PC-3 (cell line): ENCODE measurements at regions not wholly inside any gene's neighbourhood (a gene's known extent, or its start where the extent isn't known, plus 50 kb on each side); places are given as distances from the start of the nearest gene placed in this dataset.

Experiments used
- ATAC-seq: fragments of 200-7000 bp; cut with Tn5 transposase; 2 replicates; pipeline ENCODE4 v1.9.1; 2020; ENCODE audit warnings: mild to moderate bottlenecking, moderate library complexity
- BruUV-seq: library from RNA; stranded (reverse); fragments of 400-500 nt; replicated peaks from 2 replicates; lab custom pipeline; 2021; lab: Mats Ljungman, UMichigan
- CTCF ChIA-PET: fragments of 300-600 bp; sonication (Branson Sonifier 250); formaldehyde crosslinking; loops from one replicate; lab custom pipeline; 2022; ENCODE audit warnings: antibody characterized with exemption; lab: Charles Lee
- POLR2A ChIA-PET: fragments of 300-600 bp; sonication (Branson Sonifier 250); formaldehyde crosslinking; loops from one replicate; lab custom pipeline; 2022; ENCODE audit warnings: antibody characterized with exemption; ENCODE audit not compliant: unreplicated experiment; lab: Charles Lee
- DNase-seq: peaks from one replicate; pipeline ENCODE4 v3.0.0-alpha.2; 2015
- H2AFZ ChIP-seq: fragments of 300-600 bp; sonication (generic); 2 replicates; pipeline ENCODE4 v1.6.0; 2016; ENCODE audit warnings: antibody characterized with exemption, low read length
- H3F3A ChIP-seq: fragments of 300-600 bp; sonication (generic); one replicate; pipeline ENCODE4 v1.6.0; 2017; ENCODE audit warnings: antibody characterized with exemption, low read length, control low read depth, mild to moderate bottlenecking; ENCODE audit not compliant: unreplicated experiment
- H3K27ac ChIP-seq: fragments of 300-600 bp; sonication (generic); 2 replicates; pipeline ENCODE4 v1.5.1; 2016; ENCODE audit warnings: mild to moderate bottlenecking, low read length
- H3K27me3 ChIP-seq: fragments of 300-600 bp; sonication (generic); 2 replicates; pipeline ENCODE4 v1.6.1; 2016; ENCODE audit warnings: low read length, mixed read lengths
- H3K36me3 ChIP-seq: fragments of 300-600 bp; sonication (generic); 2 replicates; pipeline ENCODE4 v1.6.1; 2016; ENCODE audit warnings: low read depth, mixed run types, low read length, mixed read lengths
- H3K4me1 ChIP-seq: fragments of 300-600 bp; sonication (generic); 2 replicates; pipeline ENCODE4 v1.5.1; 2016; ENCODE audit warnings: low read length; ENCODE audit not compliant: insufficient read depth
- H3K4me2 ChIP-seq: fragments of 300-600 bp; sonication (generic); 2 replicates; pipeline ENCODE4 v1.6.0; 2016; ENCODE audit warnings: low read length
- H3K4me3 ChIP-seq: fragments of 300-600 bp; sonication (generic); 2 replicates; pipeline ENCODE4 v1.5.1; 2016; ENCODE audit warnings: mild to moderate bottlenecking, low read length, mixed read lengths
- H3K79me2 ChIP-seq: fragments of 300-600 bp; sonication (generic); 2 replicates; pipeline ENCODE4 v1.6.1; 2017; ENCODE audit warnings: low read length, mixed read lengths
- H3K9ac ChIP-seq: fragments of 300-600 bp; sonication (generic); 2 replicates; pipeline ENCODE4 v1.6.0; 2016; ENCODE audit warnings: mild to moderate bottlenecking, low read length
- H3K9me2 ChIP-seq: fragments of 300-600 bp; sonication (generic); replicated peaks from 2 replicates; pipeline ENCODE4 v1.6.1; 2016; ENCODE audit warnings: mixed run types, low read length, mixed read lengths
- H3K9me3 ChIP-seq: fragments of 300-600 bp; sonication (generic); 2 replicates; pipeline ENCODE4 v1.6.1; 2016; ENCODE audit warnings: low read length, mixed read lengths
- H4K20me1 ChIP-seq: fragments of 300-600 bp; sonication (generic); 2 replicates; pipeline ENCODE4 v1.6.1; 2016; ENCODE audit warnings: low read length, mixed read lengths
- EZH2 ChIP-seq: fragments of 300-600 bp; sonication (generic); IDR thresholded peaks from one replicate; pipeline ENCODE4 v1.6.1; 2017; ENCODE audit warnings: antibody characterized with exemption, mild to moderate bottlenecking, low read length; ENCODE audit not compliant: unreplicated experiment
- EZH2phosphoT487 ChIP-seq: fragments of 300-600 bp; sonication (generic); IDR thresholded peaks from 2 replicates; pipeline ENCODE4 v1.6.1; 2018; ENCODE audit warnings: mild to moderate bottlenecking, antibody characterized with exemption, low read length, borderline replicate concordance
- intact Hi-C: fragments of 100-400 bp; cut with micrococcal nuclease; formaldehyde crosslinking; loops from 2 replicates; pipeline ENCODE4 v1.9.0; 2023
- TF ChIP-seq, protein P1 (sequence below): fragments of 300-600 bp; sonication (generic); conservative IDR thresholded peaks from 2 replicates; pipeline ENCODE4 v1.5.1; 2017; ENCODE audit warnings: antibody characterized with exemption, low read depth, mild to moderate bottlenecking, low read length

DNA sequence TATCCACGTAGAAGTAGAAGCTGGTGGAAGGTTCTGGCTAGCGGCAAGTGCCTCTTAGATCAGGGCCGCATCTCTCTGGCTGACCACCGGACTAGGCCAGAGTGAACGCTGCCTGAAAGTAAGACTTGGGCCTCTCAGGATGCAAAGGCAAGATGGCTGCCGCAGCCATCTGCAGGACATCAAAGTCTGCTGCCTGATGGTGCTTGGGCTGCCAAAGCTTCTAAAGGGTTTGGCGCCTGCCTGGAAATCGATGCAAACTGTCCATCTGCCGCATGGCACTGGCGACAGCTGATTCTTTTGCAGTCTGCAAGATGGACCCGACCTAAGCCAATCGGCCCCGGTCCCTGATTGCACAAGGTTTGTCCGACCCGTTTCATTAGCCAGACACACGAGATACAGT lies 196.7 kb upstream of the TBC1D5 start:
- no TSS peak for BruUV-seq
- H3K4me3 ChIP-seq: no peak overlapping the region
- ATAC-seq: no peak
- no peaks in the 10 kb centered on the region for H3K27me3 ChIP-seq
- H3K9ac ChIP-seq: no peak overlapping the region
- peaks cover 22% of the 10 kb centered on the region for H3K4me1 ChIP-seq
- no peaks in the 10 kb centered on the region for H3K9me3 ChIP-seq
- TF ChIP-seq EZH2phosphoT487 (no peak), EZH2 (no peak)
- TF ChIP-seq, protein P1, sequence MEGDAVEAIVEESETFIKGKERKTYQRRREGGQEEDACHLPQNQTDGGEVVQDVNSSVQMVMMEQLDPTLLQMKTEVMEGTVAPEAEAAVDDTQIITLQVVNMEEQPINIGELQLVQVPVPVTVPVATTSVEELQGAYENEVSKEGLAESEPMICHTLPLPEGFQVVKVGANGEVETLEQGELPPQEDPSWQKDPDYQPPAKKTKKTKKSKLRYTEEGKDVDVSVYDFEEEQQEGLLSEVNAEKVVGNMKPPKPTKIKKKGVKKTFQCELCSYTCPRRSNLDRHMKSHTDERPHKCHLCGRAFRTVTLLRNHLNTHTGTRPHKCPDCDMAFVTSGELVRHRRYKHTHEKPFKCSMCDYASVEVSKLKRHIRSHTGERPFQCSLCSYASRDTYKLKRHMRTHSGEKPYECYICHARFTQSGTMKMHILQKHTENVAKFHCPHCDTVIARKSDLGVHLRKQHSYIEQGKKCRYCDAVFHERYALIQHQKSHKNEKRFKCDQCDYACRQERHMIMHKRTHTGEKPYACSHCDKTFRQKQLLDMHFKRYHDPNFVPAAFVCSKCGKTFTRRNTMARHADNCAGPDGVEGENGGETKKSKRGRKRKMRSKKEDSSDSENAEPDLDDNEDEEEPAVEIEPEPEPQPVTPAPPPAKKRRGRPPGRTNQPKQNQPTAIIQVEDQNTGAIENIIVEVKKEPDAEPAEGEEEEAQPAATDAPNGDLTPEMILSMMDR: no peak
- intact Hi-C loops: no loop called here
- H3K36me3 ChIP-seq: no peaks in the 10 kb centered on the region
- ChIA-PET CTCF (no interaction called here), POLR2A (no interaction called here)
- no peak overlapping the region for H3K27ac ChIP-seq
- DNase-seq: no peak
- H3F3A ChIP-seq: no peaks in the 10 kb centered on the region
- no peak overlapping the region for H2AFZ ChIP-seq
- H3K4me2 ChIP-seq: no peak overlapping the region
- H3K79me2 ChIP-seq: no peaks in the 10 kb centered on the region
- H3K9me2 ChIP-seq: no peaks in the 10 kb centered on the region
- no peaks in the 10 kb centered on the region for H4K20me1 ChIP-seq

DNA sequence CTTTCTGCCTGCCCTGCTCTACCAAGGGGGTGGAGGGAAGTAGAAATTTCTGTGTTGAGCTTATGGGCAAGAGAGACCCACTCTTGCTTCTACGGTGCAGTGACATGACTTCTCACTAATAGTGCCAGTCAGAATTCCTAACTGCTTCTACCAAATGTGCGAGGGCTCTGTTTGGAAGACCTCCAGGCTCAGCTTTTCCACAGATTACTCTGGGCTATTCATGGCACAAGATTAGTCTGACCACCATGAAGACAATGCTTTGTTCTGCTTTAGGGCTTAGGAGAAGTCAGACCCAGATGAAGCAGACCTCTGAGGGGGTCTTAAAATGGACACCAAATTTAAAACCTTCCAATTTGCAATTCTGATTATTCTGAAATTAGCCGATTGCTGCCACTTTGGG lies 195.9 kb upstream of the TBC1D5 start:
- H3K36me3 ChIP-seq: no peaks in the 10 kb centered on the region
- CTCF ChIA-PET: no interaction called here
- intact Hi-C loops: no loop called here

DNA sequence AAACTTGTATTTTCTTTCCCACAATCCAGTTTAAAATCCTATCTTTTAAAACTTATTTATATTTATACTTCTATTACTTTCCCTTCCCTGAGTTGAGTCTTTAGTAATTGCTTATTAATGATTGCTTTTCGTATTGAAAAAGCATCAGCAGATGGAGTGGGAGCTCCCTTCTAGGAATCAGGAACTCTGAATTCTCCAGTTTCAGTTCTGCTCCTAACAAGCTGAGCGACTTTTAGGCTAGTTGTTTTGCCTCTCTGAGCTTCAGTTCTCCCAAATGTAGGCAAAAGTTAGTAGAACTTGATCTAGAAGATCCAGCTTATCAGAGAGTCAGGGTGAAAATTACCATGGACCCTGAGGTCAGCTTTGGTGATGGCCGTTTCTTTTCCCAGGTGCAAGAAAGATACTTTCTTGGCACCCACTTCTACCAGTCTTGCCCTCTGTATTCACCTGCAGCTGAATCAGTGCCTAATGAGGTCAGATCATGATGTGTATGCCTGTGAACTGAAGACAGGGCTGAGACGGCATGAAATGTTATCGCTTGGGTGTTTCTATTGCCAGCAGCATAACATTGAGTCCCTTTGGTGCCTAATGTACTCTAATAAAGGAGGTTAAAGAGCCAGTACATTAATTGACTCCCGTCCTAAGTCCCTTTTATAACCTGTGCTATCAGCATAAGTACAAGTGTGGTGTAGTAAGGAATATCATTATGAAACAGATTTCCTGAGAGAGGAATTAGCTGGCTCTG lies 194.5 kb upstream of the TBC1D5 start:
- TF ChIP-seq EZH2phosphoT487 (no peak), EZH2 (no peak)
- TF ChIP-seq, protein P1: no peak
- H3K36me3 ChIP-seq: no peaks in the 10 kb centered on the region
- peaks cover 9% of the 10 kb centered on the region for H3K4me1 ChIP-seq
- ChIA-PET POLR2A (no interaction called here), CTCF (no interaction called here)
- DNase-seq: no peak
- H3K4me2 ChIP-seq: no peak overlapping the region
- no peak overlapping the region for H3K4me3 ChIP-seq
- no peak for ATAC-seq
- no TSS peak for BruUV-seq
- H3K79me2 ChIP-seq: no peaks in the 10 kb centered on the region
- no peaks in the 10 kb centered on the region for H3K27me3 ChIP-seq
- intact Hi-C loops: no loop called here
- H2AFZ ChIP-seq: 0 out of 2 replicates have a peak overlapping the region, but pooled peaks have one; percentile 20
- H4K20me1 ChIP-seq: no peaks in the 10 kb centered on the region
- H3K9ac ChIP-seq: no peak overlapping the region
- H3K9me3 ChIP-seq: no peaks in the 10 kb centered on the region
- no peak overlapping the region for H3K27ac ChIP-seq
- H3K9me2 ChIP-seq: no peaks in the 10 kb centered on the region
- H3F3A ChIP-seq: no peaks in the 10 kb centered on the region

More for the DNA sequence above, 195.9 kb upstream of the TBC1D5 start:
- H3K9ac ChIP-seq: no peak overlapping the region
- no peak overlapping the region for H3K27ac ChIP-seq
- no peak overlapping the region for H2AFZ ChIP-seq
- H3K9me2 ChIP-seq: no peaks in the 10 kb centered on the region
- POLR2A ChIA-PET: no interaction called here
- H4K20me1 ChIP-seq: no peaks in the 10 kb centered on the region
- H3K4me2 ChIP-seq: no peak overlapping the region
- no peaks in the 10 kb centered on the region for H3K79me2 ChIP-seq
- H3F3A ChIP-seq: no peaks in the 10 kb centered on the region
- H3K27me3 ChIP-seq: no peaks in the 10 kb centered on the region
- BruUV-seq: no TSS peak
- no peaks in the 10 kb centered on the region for H3K9me3 ChIP-seq
- DNase-seq: no peak
- H3K4me1 ChIP-seq: peaks cover 22% of the 10 kb centered on the region
- no peak for ATAC-seq
- no peak for TF ChIP-seq EZH2
- TF ChIP-seq, protein P1: no peak
- TF ChIP-seq EZH2phosphoT487: no peak
- no peak overlapping the region for H3K4me3 ChIP-seq
